ENCODE measurements at regions not wholly inside any gene's neighbourhood (a gene's known extent, or its start where the extent isn't known, plus 50 kb on each side); places are given as distances from the start of the nearest gene placed in this dataset.
"Not testable (repeated sequence)": the region's sequence is repeated elsewhere in the genome, so short reads cannot be mapped to it uniquely, and the experiment has no call there.

DNA sequence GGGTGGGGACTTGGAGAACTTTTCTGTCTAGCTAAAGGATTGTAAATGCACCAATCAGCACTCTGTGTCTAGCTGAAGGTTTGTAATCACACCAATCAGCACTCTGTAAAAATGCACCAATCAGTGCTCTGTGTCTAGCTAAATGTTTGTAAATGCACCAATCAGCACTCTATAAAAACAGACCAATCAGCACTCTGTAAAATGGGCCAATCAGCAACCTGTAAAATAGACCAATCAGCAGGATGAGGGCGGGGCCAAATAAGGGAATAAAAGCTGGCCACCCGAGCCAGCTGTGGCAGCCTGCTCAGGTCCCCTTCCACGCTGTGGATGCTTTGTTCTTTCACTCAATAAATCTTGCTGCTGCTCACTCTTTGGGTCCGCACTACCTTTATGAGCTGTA is 69.5 kb upstream of the SLC25A36 start:
- TF ChIP-seq CTCF (IDR thresholded peaks at IDR 0.05; ENCODE audit: low read depth, low read length, poor library complexity, severe bottlenecking); EZH2phosphoT487 (IDR thresholded peaks at IDR 0.05; ENCODE audit: borderline replicate concordance, low read length): not testable (repeated sequence)

Data from DOHH2 (cell line).